ENCODE measurements at regions not wholly inside any gene's neighbourhood (a gene's known extent, or its start where the extent isn't known, plus 50 kb on each side); places are given as distances from the start of the nearest gene placed in this dataset.

DNA sequence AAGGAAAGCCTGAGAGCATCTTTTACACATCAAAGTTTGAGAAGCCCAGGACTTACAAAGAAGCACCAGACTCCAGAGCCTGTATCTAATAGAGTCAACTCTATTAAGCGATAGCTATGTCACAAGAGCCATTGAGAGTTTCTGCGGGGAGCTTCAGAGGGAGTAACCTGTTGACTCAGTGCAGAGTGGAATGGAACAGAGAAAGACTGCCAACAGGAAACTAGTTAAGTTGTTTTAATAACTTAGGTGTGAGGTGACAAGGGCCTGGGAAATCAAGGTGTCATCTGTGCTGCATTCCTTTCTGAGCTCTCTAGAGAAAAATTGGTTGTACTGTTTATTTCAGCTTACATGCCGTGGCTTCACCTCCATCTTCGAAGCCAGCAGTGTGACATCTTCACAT, 513.8 kb upstream of the POU3F3 start:
- Mint-ChIP-seq H3K27ac (no peak overlapping the region), H3K36me3 (ENCODE audit: low read depth) (no peaks in the 10 kb centered on the region), H3K9me3 (peaks cover 4% of the 10 kb centered on the region; the same call in 1 of the 3 replicates), H3K27me3 (ENCODE audit: insufficient read depth, low read depth, poor library complexity) (peaks cover 4% of the 10 kb centered on the region), H3K4me1 (peaks cover 14% of the 10 kb centered on the region), H3K4me3 (no peak overlapping the region)
- no peaks in the 10 kb centered on the region for H3K79me2 ChIP-seq (replicated peaks; ENCODE audit: insufficient read depth)
- no peaks in the 10 kb centered on the region for H4K20me1 ChIP-seq (replicated peaks; ENCODE audit: insufficient read depth)
- H3F3A ChIP-seq (replicated peaks; ENCODE audit: low read depth) = no peaks in the 10 kb centered on the region
- H3K36me3 ChIP-seq (ENCODE audit: insufficient read depth) = no peaks in the 10 kb centered on the region
- no peaks in the 10 kb centered on the region for H3K27me3 ChIP-seq (ENCODE audit: insufficient read depth)
- no peak for DNase-seq (ENCODE audit: low spot score)
- H3K27ac ChIP-seq (ENCODE audit: low read depth) = no peak overlapping the region
- TF ChIP-seq JUNB (IDR thresholded peaks at IDR 0.05; ENCODE audit: unreplicated experiment) (no peak), EZH2 (IDR thresholded peaks at IDR 0.05; ENCODE audit: low read depth, unreplicated experiment) (no peak), POLR2AphosphoS5 (IDR thresholded peaks at IDR 0.05; ENCODE audit: low read depth) (no peak), NANOG (IDR thresholded peaks at IDR 0.05; ENCODE audit: borderline replicate concordance) (no peak), CREB1 (CRISPR knock-in tag; IDR thresholded peaks at IDR 0.05; ENCODE audit: low read depth) (no peak)
- TF ChIP-seq, protein P1, sequence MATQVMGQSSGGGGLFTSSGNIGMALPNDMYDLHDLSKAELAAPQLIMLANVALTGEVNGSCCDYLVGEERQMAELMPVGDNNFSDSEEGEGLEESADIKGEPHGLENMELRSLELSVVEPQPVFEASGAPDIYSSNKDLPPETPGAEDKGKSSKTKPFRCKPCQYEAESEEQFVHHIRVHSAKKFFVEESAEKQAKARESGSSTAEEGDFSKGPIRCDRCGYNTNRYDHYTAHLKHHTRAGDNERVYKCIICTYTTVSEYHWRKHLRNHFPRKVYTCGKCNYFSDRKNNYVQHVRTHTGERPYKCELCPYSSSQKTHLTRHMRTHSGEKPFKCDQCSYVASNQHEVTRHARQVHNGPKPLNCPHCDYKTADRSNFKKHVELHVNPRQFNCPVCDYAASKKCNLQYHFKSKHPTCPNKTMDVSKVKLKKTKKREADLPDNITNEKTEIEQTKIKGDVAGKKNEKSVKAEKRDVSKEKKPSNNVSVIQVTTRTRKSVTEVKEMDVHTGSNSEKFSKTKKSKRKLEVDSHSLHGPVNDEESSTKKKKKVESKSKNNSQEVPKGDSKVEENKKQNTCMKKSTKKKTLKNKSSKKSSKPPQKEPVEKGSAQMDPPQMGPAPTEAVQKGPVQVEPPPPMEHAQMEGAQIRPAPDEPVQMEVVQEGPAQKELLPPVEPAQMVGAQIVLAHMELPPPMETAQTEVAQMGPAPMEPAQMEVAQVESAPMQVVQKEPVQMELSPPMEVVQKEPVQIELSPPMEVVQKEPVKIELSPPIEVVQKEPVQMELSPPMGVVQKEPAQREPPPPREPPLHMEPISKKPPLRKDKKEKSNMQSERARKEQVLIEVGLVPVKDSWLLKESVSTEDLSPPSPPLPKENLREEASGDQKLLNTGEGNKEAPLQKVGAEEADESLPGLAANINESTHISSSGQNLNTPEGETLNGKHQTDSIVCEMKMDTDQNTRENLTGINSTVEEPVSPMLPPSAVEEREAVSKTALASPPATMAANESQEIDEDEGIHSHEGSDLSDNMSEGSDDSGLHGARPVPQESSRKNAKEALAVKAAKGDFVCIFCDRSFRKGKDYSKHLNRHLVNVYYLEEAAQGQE (IDR thresholded peaks at IDR 0.05; ENCODE audit: unreplicated experiment) = no peak
- TF ChIP-seq, protein P2, sequence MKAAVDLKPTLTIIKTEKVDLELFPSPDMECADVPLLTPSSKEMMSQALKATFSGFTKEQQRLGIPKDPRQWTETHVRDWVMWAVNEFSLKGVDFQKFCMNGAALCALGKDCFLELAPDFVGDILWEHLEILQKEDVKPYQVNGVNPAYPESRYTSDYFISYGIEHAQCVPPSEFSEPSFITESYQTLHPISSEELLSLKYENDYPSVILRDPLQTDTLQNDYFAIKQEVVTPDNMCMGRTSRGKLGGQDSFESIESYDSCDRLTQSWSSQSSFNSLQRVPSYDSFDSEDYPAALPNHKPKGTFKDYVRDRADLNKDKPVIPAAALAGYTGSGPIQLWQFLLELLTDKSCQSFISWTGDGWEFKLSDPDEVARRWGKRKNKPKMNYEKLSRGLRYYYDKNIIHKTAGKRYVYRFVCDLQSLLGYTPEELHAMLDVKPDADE (IDR thresholded peaks at IDR 0.05) = no peak
- TF ChIP-seq, protein P3, sequence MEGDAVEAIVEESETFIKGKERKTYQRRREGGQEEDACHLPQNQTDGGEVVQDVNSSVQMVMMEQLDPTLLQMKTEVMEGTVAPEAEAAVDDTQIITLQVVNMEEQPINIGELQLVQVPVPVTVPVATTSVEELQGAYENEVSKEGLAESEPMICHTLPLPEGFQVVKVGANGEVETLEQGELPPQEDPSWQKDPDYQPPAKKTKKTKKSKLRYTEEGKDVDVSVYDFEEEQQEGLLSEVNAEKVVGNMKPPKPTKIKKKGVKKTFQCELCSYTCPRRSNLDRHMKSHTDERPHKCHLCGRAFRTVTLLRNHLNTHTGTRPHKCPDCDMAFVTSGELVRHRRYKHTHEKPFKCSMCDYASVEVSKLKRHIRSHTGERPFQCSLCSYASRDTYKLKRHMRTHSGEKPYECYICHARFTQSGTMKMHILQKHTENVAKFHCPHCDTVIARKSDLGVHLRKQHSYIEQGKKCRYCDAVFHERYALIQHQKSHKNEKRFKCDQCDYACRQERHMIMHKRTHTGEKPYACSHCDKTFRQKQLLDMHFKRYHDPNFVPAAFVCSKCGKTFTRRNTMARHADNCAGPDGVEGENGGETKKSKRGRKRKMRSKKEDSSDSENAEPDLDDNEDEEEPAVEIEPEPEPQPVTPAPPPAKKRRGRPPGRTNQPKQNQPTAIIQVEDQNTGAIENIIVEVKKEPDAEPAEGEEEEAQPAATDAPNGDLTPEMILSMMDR (conservative IDR thresholded peaks at IDR 0.05; ENCODE audit: low read depth in 2 of 2) = no peak
- TF ChIP-seq, protein P4, sequence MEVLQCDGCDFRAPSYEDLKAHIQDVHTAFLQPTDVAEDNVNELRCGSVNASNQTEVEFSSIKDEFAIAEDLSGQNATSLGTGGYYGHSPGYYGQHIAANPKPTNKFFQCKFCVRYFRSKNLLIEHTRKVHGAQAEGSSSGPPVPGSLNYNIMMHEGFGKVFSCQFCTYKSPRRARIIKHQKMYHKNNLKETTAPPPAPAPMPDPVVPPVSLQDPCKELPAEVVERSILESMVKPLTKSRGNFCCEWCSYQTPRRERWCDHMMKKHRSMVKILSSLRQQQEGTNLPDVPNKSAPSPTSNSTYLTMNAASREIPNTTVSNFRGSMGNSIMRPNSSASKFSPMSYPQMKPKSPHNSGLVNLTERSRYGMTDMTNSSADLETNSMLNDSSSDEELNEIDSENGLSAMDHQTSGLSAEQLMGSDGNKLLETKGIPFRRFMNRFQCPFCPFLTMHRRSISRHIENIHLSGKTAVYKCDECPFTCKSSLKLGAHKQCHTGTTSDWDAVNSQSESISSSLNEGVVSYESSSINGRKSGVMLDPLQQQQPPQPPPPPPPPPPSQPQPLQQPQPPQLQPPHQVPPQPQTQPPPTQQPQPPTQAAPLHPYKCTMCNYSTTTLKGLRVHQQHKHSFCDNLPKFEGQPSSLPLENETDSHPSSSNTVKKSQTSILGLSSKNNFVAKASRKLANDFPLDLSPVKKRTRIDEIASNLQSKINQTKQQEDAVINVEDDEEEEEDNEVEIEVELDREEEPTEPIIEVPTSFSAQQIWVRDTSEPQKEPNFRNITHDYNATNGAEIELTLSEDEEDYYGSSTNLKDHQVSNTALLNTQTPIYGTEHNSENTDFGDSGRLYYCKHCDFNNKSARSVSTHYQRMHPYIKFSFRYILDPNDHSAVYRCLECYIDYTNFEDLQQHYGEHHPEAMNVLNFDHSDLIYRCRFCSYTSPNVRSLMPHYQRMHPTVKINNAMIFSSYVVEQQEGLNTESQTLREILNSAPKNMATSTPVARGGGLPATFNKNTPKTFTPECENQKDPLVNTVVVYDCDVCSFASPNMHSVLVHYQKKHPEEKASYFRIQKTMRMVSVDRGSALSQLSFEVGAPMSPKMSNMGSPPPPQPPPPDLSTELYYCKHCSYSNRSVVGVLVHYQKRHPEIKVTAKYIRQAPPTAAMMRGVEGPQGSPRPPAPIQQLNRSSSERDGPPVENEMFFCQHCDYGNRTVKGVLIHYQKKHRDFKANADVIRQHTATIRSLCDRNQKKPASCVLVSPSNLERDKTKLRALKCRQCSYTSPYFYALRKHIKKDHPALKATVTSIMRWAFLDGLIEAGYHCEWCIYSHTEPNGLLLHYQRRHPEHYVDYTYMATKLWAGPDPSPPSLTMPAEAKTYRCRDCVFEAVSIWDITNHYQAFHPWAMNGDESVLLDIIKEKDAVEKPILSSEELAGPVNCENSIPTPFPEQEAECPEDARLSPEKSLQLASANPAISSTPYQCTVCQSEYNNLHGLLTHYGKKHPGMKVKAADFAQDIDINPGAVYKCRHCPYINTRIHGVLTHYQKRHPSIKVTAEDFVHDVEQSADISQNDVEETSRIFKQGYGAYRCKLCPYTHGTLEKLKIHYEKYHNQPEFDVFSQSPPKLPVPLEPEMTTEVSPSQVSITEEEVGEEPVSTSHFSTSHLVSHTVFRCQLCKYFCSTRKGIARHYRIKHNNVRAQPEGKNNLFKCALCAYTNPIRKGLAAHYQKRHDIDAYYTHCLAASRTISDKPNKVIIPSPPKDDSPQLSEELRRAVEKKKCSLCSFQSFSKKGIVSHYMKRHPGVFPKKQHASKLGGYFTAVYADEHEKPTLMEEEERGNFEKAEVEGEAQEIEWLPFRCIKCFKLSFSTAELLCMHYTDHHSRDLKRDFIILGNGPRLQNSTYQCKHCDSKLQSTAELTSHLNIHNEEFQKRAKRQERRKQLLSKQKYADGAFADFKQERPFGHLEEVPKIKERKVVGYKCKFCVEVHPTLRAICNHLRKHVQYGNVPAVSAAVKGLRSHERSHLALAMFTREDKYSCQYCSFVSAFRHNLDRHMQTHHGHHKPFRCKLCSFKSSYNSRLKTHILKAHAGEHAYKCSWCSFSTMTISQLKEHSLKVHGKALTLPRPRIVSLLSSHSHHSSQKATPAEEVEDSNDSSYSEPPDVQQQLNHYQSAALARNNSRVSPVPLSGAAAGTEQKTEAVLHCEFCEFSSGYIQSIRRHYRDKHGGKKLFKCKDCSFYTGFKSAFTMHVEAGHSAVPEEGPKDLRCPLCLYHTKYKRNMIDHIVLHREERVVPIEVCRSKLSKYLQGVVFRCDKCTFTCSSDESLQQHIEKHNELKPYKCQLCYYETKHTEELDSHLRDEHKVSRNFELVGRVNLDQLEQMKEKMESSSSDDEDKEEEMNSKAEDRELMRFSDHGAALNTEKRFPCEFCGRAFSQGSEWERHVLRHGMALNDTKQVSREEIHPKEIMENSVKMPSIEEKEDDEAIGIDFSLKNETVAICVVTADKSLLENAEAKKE (CRISPR knock-in tag; IDR thresholded peaks at IDR 0.05) = no peak
- no peak overlapping the region for H3K4me3 ChIP-seq
- H3K4me1 ChIP-seq (ENCODE audit: insufficient read depth) = no peaks in the 10 kb centered on the region
- H3K9me2 ChIP-seq (ENCODE audit: insufficient read depth) = no peaks in the 10 kb centered on the region
- no peak overlapping the region for H2AFZ ChIP-seq
- no peak overlapping the region for H3K4me2 ChIP-seq
- no peak for ATAC-seq
